ENCODE measurements at regions not wholly inside any gene's neighbourhood (a gene's known extent, or its start where the extent isn't known, plus 50 kb on each side); places are given as distances from the start of the nearest gene placed in this dataset.
"Not testable (repeated sequence)": the region's sequence is repeated elsewhere in the genome, so short reads cannot be mapped to it uniquely, and the experiment has no call there.

- no peak overlapping the region for H3K4me3 Mint-ChIP-seq
- no peaks in the 10 kb centered on the region for H3K4me1 Mint-ChIP-seq
- H3K36me3 Mint-ChIP-seq = peaks cover 0 to 7% (median 7%) of the 10 kb centered on the region in 3 donors
- DNase-seq = no peak
- no peaks in the 10 kb centered on the region for H3K27me3 Mint-ChIP-seq (ENCODE audit: low read depth in 3 of 3)
- H3K27ac Mint-ChIP-seq = no peak overlapping the region
- peaks cover 8 to 46% (median 22%) of the 10 kb centered on the region in 6 donors for H3K9me3 Mint-ChIP-seq
These were observed 281.0 kb upstream of the DEPDC1 start for GRCh38 chr1:68777851-68778250.

GRCh38 chr1:68779841-68780240, 283.0 kb upstream of the DEPDC1 start:
- H3K27ac Mint-ChIP-seq; H3K4me1 Mint-ChIP-seq; H3K36me3 Mint-ChIP-seq; H3K27me3 Mint-ChIP-seq (ENCODE audit: low read depth in 3 of 3); H3K4me3 Mint-ChIP-seq; DNase-seq: not testable (repeated sequence)
- peaks cover 8 to 40% (median 25%) of the 10 kb centered on the region in 6 donors for H3K9me3 Mint-ChIP-seq

GRCh38 chr1:68780919-68781318, 284.0 kb upstream of the DEPDC1 start:
- H3K4me1 Mint-ChIP-seq = no peaks in the 10 kb centered on the region
- H3K36me3 Mint-ChIP-seq = peaks cover 0 to 7% (median 7%) of the 10 kb centered on the region in 3 donors
- H3K27ac Mint-ChIP-seq = no peak overlapping the region
- DNase-seq = no peak
- peaks cover 10 to 39% (median 25%) of the 10 kb centered on the region in 6 donors for H3K9me3 Mint-ChIP-seq
- no peaks in the 10 kb centered on the region for H3K27me3 Mint-ChIP-seq (ENCODE audit: low read depth in 3 of 3)
- H3K4me3 Mint-ChIP-seq = no peak overlapping the region

GRCh38 chr1:68782890-68783289, 286.0 kb upstream of the DEPDC1 start:
- H3K36me3 Mint-ChIP-seq = peaks cover 0 to 7% (median 7%) of the 10 kb centered on the region in 3 donors
- H3K4me3 Mint-ChIP-seq = no peak overlapping the region
- H3K9me3 Mint-ChIP-seq = peaks cover 10 to 31% (median 26%) of the 10 kb centered on the region in 6 donors
- DNase-seq = no peak
- no peaks in the 10 kb centered on the region for H3K27me3 Mint-ChIP-seq (ENCODE audit: low read depth in 3 of 3)
- H3K27ac Mint-ChIP-seq = no peak overlapping the region
- no peaks in the 10 kb centered on the region for H3K4me1 Mint-ChIP-seq

GRCh38 chr1:68785328-68785727, 288.4 kb upstream of the DEPDC1 start:
- DNase-seq = no peak

GRCh38 chr1:68788762-68789161, 291.9 kb upstream of the DEPDC1 start:
- Mint-ChIP-seq H3K27me3 (ENCODE audit: low read depth in 3 of 3) (no peaks in the 10 kb centered on the region), H3K4me1 (no peaks in the 10 kb centered on the region), H3K9me3 (peaks cover 2 to 11% (median 5%) of the 10 kb centered on the region in 6 donors), H3K36me3 (no peaks in the 10 kb centered on the region), H3K4me3 (no peak overlapping the region), H3K27ac (no peak overlapping the region)
- DNase-seq = no peak

More at GRCh38 chr1:68785328-68785727, 288.4 kb upstream of the DEPDC1 start:
- Mint-ChIP-seq H3K4me1 (no peaks in the 10 kb centered on the region), H3K27ac (no peak overlapping the region), H3K27me3 (ENCODE audit: low read depth in 3 of 3) (no peaks in the 10 kb centered on the region), H3K9me3 (peaks cover 4 to 19% (median 13%) of the 10 kb centered on the region in 6 donors), H3K36me3 (no peaks in the 10 kb centered on the region), H3K4me3 (no peak overlapping the region)

- Mint-ChIP-seq H3K36me3 (no peaks in the 10 kb centered on the region), H3K4me3 (no peak overlapping the region), H3K4me1 (no peaks in the 10 kb centered on the region), H3K27me3 (ENCODE audit: low read depth in 3 of 3) (peaks cover 0 to 2% (median 0%) of the 10 kb centered on the region in 3 donors), H3K27ac (no peak overlapping the region), H3K9me3 (peaks cover 0 to 13% (median 3%) of the 10 kb centered on the region in 6 donors)
- no peak for DNase-seq
These were observed 294.9 kb upstream of the DEPDC1 start for GRCh38 chr1:68791800-68792199.

- Mint-ChIP-seq H3K4me1 (no peaks in the 10 kb centered on the region), H3K9me3 (peaks cover 0 to 28% (median 6%) of the 10 kb centered on the region in 6 donors)
- no peak for DNase-seq
These were observed 299.1 kb upstream of the DEPDC1 start for GRCh38 chr1:68795956-68796355.

GRCh38 chr1:68796888-68797287, 300.0 kb upstream of the DEPDC1 start:
- H3K4me1 Mint-ChIP-seq = no peaks in the 10 kb centered on the region
- no peak overlapping the region for H3K4me3 Mint-ChIP-seq
- DNase-seq = no peak
- peaks cover 0 to 2% (median 0%) of the 10 kb centered on the region in 3 donors for H3K27me3 Mint-ChIP-seq (ENCODE audit: low read depth in 3 of 3)
- no peak overlapping the region for H3K27ac Mint-ChIP-seq
- no peaks in the 10 kb centered on the region for H3K36me3 Mint-ChIP-seq
- H3K9me3 Mint-ChIP-seq = peaks cover 0 to 28% (median 5%) of the 10 kb centered on the region in 6 donors

More at GRCh38 chr1:68795956-68796355, 299.1 kb upstream of the DEPDC1 start:
- H3K27me3 Mint-ChIP-seq (ENCODE audit: low read depth in 3 of 3) = peaks cover 0 to 2% (median 0%) of the 10 kb centered on the region in 3 donors
- no peak overlapping the region for H3K4me3 Mint-ChIP-seq
- H3K36me3 Mint-ChIP-seq = no peaks in the 10 kb centered on the region
- H3K27ac Mint-ChIP-seq = no peak overlapping the region

GRCh38 chr1:68798071-68798470, 301.2 kb upstream of the DEPDC1 start:
- Mint-ChIP-seq H3K4me1 (no peaks in the 10 kb centered on the region), H3K9me3 (peaks cover 0 to 38% (median 7%) of the 10 kb centered on the region in 6 donors), H3K4me3 (no peak overlapping the region), H3K27ac (no peak overlapping the region), H3K27me3 (ENCODE audit: low read depth in 3 of 3) (peaks cover 0 to 6% (median 0%) of the 10 kb centered on the region in 3 donors), H3K36me3 (peaks cover 0 to 4% (median 0%) of the 10 kb centered on the region in 3 donors)
- DNase-seq = no peak

GRCh38 chr1:68799096-68799495, 302.2 kb upstream of the DEPDC1 start:
- peaks cover 0 to 6% (median 0%) of the 10 kb centered on the region in 3 donors for H3K27me3 Mint-ChIP-seq (ENCODE audit: low read depth in 3 of 3)

GRCh38 chr1:68800182-68800581, 303.3 kb upstream of the DEPDC1 start:
- Mint-ChIP-seq H3K27me3 (ENCODE audit: low read depth in 3 of 3) (peaks cover 0 to 6% (median 0%) of the 10 kb centered on the region in 3 donors), H3K27ac (no peak overlapping the region), H3K4me1 (no peaks in the 10 kb centered on the region), H3K4me3 (no peak overlapping the region), H3K36me3 (peaks cover 0 to 4% (median 0%) of the 10 kb centered on the region in 3 donors), H3K9me3 (peaks cover 3 to 43% (median 12%) of the 10 kb centered on the region in 6 donors)
- no peak for DNase-seq

More at GRCh38 chr1:68799096-68799495, 302.2 kb upstream of the DEPDC1 start:
- Mint-ChIP-seq H3K36me3 (peaks cover 0 to 4% (median 0%) of the 10 kb centered on the region in 3 donors), H3K9me3 (peaks cover 0 to 39% (median 9%) of the 10 kb centered on the region in 6 donors), H3K4me1 (no peaks in the 10 kb centered on the region), H3K4me3 (no peak overlapping the region), H3K27ac (no peak overlapping the region)
- no peak for DNase-seq

GRCh38 chr1:68801440-68801839, 304.6 kb upstream of the DEPDC1 start:
- H3K9me3 Mint-ChIP-seq = peaks cover 6 to 48% (median 12%) of the 10 kb centered on the region in 6 donors
- no peak overlapping the region for H3K27ac Mint-ChIP-seq
- H3K4me3 Mint-ChIP-seq = no peak overlapping the region
- peaks cover 0 to 4% (median 0%) of the 10 kb centered on the region in 3 donors for H3K36me3 Mint-ChIP-seq
- no peaks in the 10 kb centered on the region for H3K4me1 Mint-ChIP-seq
- H3K27me3 Mint-ChIP-seq (ENCODE audit: low read depth in 3 of 3) = peaks cover 0 to 6% (median 0%) of the 10 kb centered on the region in 3 donors
- no peak for DNase-seq

- Mint-ChIP-seq H3K9me3 (peaks cover 2 to 36% (median 16%) of the 10 kb centered on the region in 6 donors), H3K27me3 (ENCODE audit: low read depth in 3 of 3) (peaks cover 0 to 3% (median 0%) of the 10 kb centered on the region in 3 donors), H3K4me3 (no peak overlapping the region), H3K36me3 (peaks cover 0 to 4% (median 0%) of the 10 kb centered on the region in 3 donors), H3K27ac (no peak overlapping the region), H3K4me1 (no peaks in the 10 kb centered on the region)
- no peak for DNase-seq
These were observed 308.3 kb upstream of the DEPDC1 start for GRCh38 chr1:68805097-68805641.

- peaks cover 3 to 33% (median 16%) of the 10 kb centered on the region in 6 donors for H3K9me3 Mint-ChIP-seq
These were observed 311.5 kb upstream of the DEPDC1 start for GRCh38 chr1:68808351-68808750.

More at GRCh38 chr1:68808351-68808750, 311.5 kb upstream of the DEPDC1 start:
- H3K4me3 Mint-ChIP-seq = no peak overlapping the region
- H3K27ac Mint-ChIP-seq = no peak overlapping the region
- no peaks in the 10 kb centered on the region for H3K4me1 Mint-ChIP-seq
- DNase-seq = no peak
- H3K27me3 Mint-ChIP-seq (ENCODE audit: low read depth in 3 of 3) = no peaks in the 10 kb centered on the region
- no peaks in the 10 kb centered on the region for H3K36me3 Mint-ChIP-seq

Measured in immature natural killer cell (primary cell).